MM.1S (cell line): ENCODE measurements at regions not wholly inside any gene's neighbourhood (a gene's known extent, or its start where the extent isn't known, plus 50 kb on each side); places are given as distances from the start of the nearest gene placed in this dataset.

Source experiments
- CTCF ChIP-seq: fragments of 300-600 bp; sonication (generic); IDR thresholded peaks from 2 replicates; pipeline ENCODE4 v1.5.1; 2016; ENCODE audit warnings: antibody characterized with exemption, low read length, mixed read lengths
- EZH2phosphoT487 ChIP-seq: fragments of 300-600 bp; sonication (generic); IDR thresholded peaks from 2 replicates; pipeline ENCODE4 v1.6.1; 2018; ENCODE audit warnings: antibody characterized with exemption, low read length

- no peak for TF ChIP-seq CTCF
- TF ChIP-seq EZH2phosphoT487 = no peak
Observed at GRCh38 chr7:118762451-118762850, 537.9 kb downstream of the ANKRD7 start.
